Pancreas (tissue), 10 donors: ENCODE measurements at regions not wholly inside any gene's neighbourhood (a gene's known extent, or its start where the extent isn't known, plus 50 kb on each side); places are given as distances from the start of the nearest gene placed in this dataset.

Experiments used
- ATAC-seq, 4 donors: fragments of 200-7000 bp; cut with Tn5 transposase; one replicate each; pipeline versions ENCODE4 v1.8.0 to v1.9.1; 2020; ENCODE audit warnings: mild to moderate bottlenecking in 4 of 4, moderate library complexity in 4 of 4
- DNase-seq, 6 donors: peaks; one replicate each; pipeline ENCODE4 v3.0.0-alpha.2; 2020
- FAIRE-seq: peaks from 2 replicates; lab custom pipeline; 2012; peaks lifted over from hg19 to GRCh38; lab: Jason Lieb, UNC
- H3K27ac ChIP-seq, 4 donors: fragments of 200-600 bp; sonication (generic); 1 replicate in 3 of 4; 2 replicates in 1 of 4; pipeline versions ENCODE4 v1.5.0 to v1.8.0; 2020
- H3K27me3 ChIP-seq, 4 donors: fragments of 200-600 bp; one replicate each; pipeline ENCODE4 v1.8.0; 2021
- H3K36me3 ChIP-seq, 3 donors: fragments of 200-600 bp; sonication (generic) in 1 of 3; one replicate each; pipeline versions ENCODE4 v1.5.0 to v1.8.0; 2020 to 2021
- H3K4me1 ChIP-seq, 3 donors: fragments of 200-600 bp; one replicate each; pipeline ENCODE4 v1.8.0; 2021
- H3K4me3 ChIP-seq, 4 donors: fragments of 200-600 bp; sonication (generic) in 2 of 4; one replicate each; pipeline versions ENCODE4 v1.5.0 to v1.8.0; 2020 to 2021
- H3K9me3 ChIP-seq, 4 donors: fragments of 200-600 bp; one replicate each; pipeline ENCODE4 v1.8.0; 2021
- CTCF ChIP-seq, 4 donors: fragments of 200-600 bp; sonication (generic) in 3 of 4; IDR thresholded peaks; one replicate each; pipeline versions ENCODE4 v1.5.0 to v1.8.0; 2021; ENCODE audit warnings: antibody characterized with exemption in 4 of 4
- WGBS, 2 donors: extraction: QIAGEN DNeasy Blood & Tissue Kit; methylation state at CpG; one replicate each; pipeline ENCODE4 v1.1.7; 2013; 5-methylcytosine and 5-hydroxymethylcytosine counted together
- intact Hi-C, 3 donors: fragments of 100-400 bp; cut with DNase I; formaldehyde crosslinking; loops; one replicate each; pipeline versions ENCODE4 v1.11.1 to v1.14.2; 2022
- donor health status: healthy with polysubstance abuse.
- donor health status: DM: no; HTN: no; CAD: no; lungs with moderate emphysema.
- donor health status: DM: no; HTN: no; CAD: no.
- donor health status: control.
- donor health status: control.
- donor health status: Bipolar disorder and iron deficiency.
- donor health status: DM: yes; HTN: yes; CAD: no.
- donor health status: DM: no; HTN: no; CAD: no.
- donor health status: DM: no; HTN: no; CAD: no.
- donor health status: DM: yes; HTN: yes; CAD: no.

DNA sequence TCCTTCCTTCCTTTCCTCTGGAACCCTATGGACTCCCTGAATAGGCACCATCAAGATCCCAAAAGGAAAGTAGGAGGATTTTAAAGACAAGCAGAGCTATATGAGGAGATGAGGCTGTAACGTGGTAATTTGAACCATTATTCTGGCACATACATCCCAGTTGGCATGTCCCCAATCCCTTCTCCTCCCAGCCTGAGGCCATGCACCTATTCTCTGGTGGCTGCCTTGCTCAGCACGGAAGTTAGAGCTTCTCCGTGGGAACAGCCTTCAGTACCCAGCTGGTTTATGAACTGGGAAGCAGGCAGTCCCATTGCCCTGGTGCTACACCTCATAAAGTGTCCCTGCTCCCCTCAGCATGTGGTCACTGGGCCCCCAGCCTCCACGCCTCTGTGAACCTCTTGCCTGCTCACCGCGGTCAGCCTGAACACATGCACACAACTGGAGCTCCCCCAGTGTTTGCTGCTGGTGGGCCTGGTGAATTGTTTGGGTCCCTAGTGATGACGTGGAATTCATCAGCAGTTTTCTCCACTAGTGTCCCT lies 139.9 kb upstream of the PLET1 start:
- no peak for TF ChIP-seq CTCF (IDR thresholded peaks at IDR 0.05)
- no peaks in the 10 kb centered on the region for H3K36me3 ChIP-seq
- intact Hi-C loops: no loop called here
- DNase-seq (no peak), FAIRE-seq (no peak), ATAC-seq (no peak)
- 64 to 69% methylated on average over 7 of the region's 7 CpGs for WGBS, 2 donors
- H3K4me3 ChIP-seq: no peak overlapping the region
- no peak overlapping the region for H3K27ac ChIP-seq
- H3K27me3 ChIP-seq: no peaks in the 10 kb centered on the region
- H3K9me3 ChIP-seq: no peaks in the 10 kb centered on the region
- H3K4me1 ChIP-seq: no peaks in the 10 kb centered on the region

DNA sequence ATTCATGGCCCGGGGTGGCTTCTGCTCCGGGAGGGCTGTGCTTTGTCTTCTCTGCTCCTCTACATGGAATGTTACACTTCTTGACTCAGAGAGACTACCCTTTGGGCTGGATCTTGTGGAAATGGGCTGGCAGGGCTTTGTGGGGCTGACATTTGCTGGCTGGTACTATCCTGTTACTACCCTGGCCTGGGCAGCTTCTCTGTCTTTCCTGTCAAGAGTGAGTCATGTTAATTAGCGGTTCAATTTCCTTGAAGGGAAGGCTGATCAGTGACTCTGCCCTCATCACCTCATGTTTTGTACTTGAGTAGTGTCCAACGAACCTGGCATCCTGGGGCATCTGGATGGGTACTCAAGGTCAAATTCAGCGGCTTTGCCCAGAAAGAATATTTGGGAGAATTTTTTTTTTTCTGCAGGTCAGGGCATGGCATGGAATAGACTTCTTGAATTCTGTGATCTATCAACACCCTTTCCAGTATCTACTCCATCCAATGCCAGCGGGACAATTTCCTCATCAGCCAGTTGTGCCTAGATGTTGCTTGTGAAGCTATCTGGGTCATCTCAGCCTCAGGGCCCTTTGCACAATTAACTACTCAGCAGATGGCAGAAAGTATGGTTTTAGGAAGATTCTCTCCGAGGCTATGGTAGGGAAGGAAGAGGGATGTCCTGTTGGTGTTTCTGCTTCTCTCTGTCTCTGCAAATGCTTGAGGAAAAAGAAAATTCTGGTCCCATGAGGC lies 140.5 kb upstream of the PLET1 start:
- no peaks in the 10 kb centered on the region for H3K36me3 ChIP-seq
- H3K4me3 ChIP-seq: no peak overlapping the region
- no peak for TF ChIP-seq CTCF (IDR thresholded peaks at IDR 0.05)
- no peaks in the 10 kb centered on the region for H3K4me1 ChIP-seq
- FAIRE-seq: no peak
- H3K27ac ChIP-seq: no peak overlapping the region
- no peak for DNase-seq
- H3K9me3 ChIP-seq: no peaks in the 10 kb centered on the region
- WGBS, 2 donors: 74 to 80% methylated on average over 7 of the region's 7 CpGs
- no peak for ATAC-seq
- no peaks in the 10 kb centered on the region for H3K27me3 ChIP-seq
- intact Hi-C loops: no loop called here

DNA sequence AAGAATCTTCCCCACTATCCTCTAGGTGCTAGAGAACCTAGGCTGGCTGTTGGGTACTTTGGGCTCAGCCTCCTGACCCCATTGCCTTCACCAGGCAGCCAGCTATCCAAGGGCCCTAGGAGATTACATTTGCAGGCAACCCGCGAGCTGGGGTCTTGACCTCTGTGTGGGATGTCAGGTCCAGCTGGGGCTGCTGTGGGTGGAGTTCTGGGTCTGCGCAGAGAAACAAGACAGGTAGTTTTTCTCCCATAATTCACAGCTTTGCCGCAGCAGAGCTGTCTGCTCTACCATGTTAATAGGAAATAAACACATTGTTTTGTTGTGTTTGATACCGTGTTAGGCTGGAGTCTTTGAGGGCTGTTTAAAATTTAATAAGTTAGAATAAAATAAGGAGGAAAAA lies 142.8 kb upstream of the PLET1 start:
- intact Hi-C loops: no loop called here
- no peak for ATAC-seq

DNA sequence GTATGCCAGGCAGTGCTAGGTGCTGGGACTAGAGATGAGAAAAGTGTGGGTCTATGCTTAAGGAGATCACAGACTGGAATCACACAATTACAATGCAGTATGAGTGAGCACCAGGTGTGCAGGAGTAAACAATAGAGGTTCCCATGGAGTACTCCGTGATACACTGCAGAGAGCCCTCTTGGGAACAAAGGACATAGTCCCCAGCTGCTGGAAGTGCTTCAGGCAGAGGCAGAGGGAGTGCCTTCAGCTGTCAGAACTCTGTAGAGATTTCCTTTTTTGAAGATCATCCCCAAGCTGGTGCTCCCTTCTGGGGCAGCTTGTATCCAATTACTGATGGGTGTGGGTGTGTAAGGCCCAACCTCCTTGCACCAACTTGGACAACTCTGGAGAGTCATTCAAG lies 143.5 kb upstream of the PLET1 start:
- H3K27ac ChIP-seq: no peak overlapping the region
- no peaks in the 10 kb centered on the region for H3K27me3 ChIP-seq
- no peaks in the 10 kb centered on the region for H3K36me3 ChIP-seq
- 42 to 50% methylated on average over 1 of the region's 1 CpG for WGBS, 2 donors
- FAIRE-seq (no peak), DNase-seq (no peak), ATAC-seq (no peak)
- no peaks in the 10 kb centered on the region for H3K9me3 ChIP-seq
- intact Hi-C loops: no loop called here
- no peaks in the 10 kb centered on the region for H3K4me1 ChIP-seq
- H3K4me3 ChIP-seq: no peak overlapping the region
- TF ChIP-seq CTCF (IDR thresholded peaks at IDR 0.05): no peak

More for the DNA sequence above, 142.8 kb upstream of the PLET1 start:
- no peak for DNase-seq
- no peak for TF ChIP-seq CTCF (IDR thresholded peaks at IDR 0.05)
- 79 to 81% methylated on average over 5 of the region's 5 CpGs for WGBS, 2 donors
- Histone ChIP-seq H3K27ac (no peak overlapping the region), H3K9me3 (no peaks in the 10 kb centered on the region), H3K4me1 (no peaks in the 10 kb centered on the region), H3K36me3 (no peaks in the 10 kb centered on the region), H3K27me3 (no peaks in the 10 kb centered on the region), H3K4me3 (no peak overlapping the region)
- FAIRE-seq: no peak

DNA sequence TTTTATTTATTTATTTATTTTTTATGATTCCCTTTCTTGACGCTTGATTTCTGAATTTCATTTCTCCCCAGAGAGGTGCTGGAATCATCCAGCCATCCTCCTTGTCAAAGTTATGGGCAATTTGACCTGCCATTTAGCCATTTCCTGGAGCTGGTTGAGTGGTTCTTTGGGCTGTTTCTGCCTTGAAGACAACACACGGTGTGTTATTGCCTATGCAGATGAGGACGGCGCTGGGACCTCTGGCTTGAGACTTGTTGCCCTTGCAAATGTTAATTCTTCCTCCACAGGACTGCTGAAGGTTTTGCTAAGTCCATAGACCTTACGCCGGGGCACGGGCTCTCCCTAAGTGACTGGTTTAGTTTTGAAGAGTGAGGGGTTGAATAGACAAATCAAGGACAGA lies 147.9 kb upstream of the PLET1 start:
- no peak for TF ChIP-seq CTCF (IDR thresholded peaks at IDR 0.05)
- Histone ChIP-seq H3K4me3 (no peak overlapping the region), H3K36me3 (no peaks in the 10 kb centered on the region), H3K4me1 (no peaks in the 10 kb centered on the region), H3K27ac (no peak overlapping the region), H3K27me3 (no peaks in the 10 kb centered on the region), H3K9me3 (no peaks in the 10 kb centered on the region)
- DNase-seq (no peak), ATAC-seq (no peak), FAIRE-seq (no peak)
- 45% methylated on average over 7 of the region's 7 CpGs for WGBS, 2 donors
- intact Hi-C loops: no loop called here
